ENCODE measurements at regions not wholly inside any gene's neighbourhood (a gene's known extent, or its start where the extent isn't known, plus 50 kb on each side); places are given as distances from the start of the nearest gene placed in this dataset.

- no peak for TF ChIP-seq CHD2 (IDR thresholded peaks at IDR 0.05; ENCODE audit: low read depth, low read length)
These were observed 231.3 kb upstream of the B3GAT1 start (continued) for GRCh38 chr11:134643115-134644012.

GRCh38 chr11:134642206-134642605, 230.2 kb upstream of the B3GAT1 start:
- no TSS peak for BruUV-seq (replicated peaks)
- no peak for ATAC-seq
- ChIA-PET POLR2A (no interaction called here), CTCF (ENCODE audit: low intra/inter-chr PET ratio) (no interaction called here)
- Histone ChIP-seq H3K27ac (ENCODE audit: extremely low read depth, low read depth, low read length) (no peak overlapping the region), H3K9me1 (ENCODE audit: control insufficient read depth, insufficient read depth, low read length) (no peaks in the 10 kb centered on the region), H3K4me1 (replicated peaks in 1 of 2; ENCODE audit: control insufficient read depth in 2 of 2, insufficient read depth in 2 of 2, low read length in 2 of 2) (no peaks in the 10 kb centered on the region), H3K36me3 (ENCODE audit: control insufficient read depth, insufficient read depth, low read length) (no peaks in the 10 kb centered on the region), H2AFZ (ENCODE audit: low read depth, low read length) (no peak overlapping the region), H3K4me2 (ENCODE audit: insufficient read depth, low read length) (no peak overlapping the region), H3K27me3 (ENCODE audit: control insufficient read depth in 2 of 2, insufficient read depth in 2 of 2, low read length in 2 of 2) (peaks cover 3 to 76% of the 10 kb centered on the region in 2 experiments; a peak in 4 of 5 replicates), H4K20me1 (replicated peaks; ENCODE audit: control insufficient read depth, insufficient read depth, low read length) (peaks cover 12% of the 10 kb centered on the region; the same call in 1 of the 2 replicates), H3K9ac (ENCODE audit: insufficient read depth in 1 of 2, low read depth in 2 of 2, low read length in 2 of 2) (no peak overlapping the region), H3K4me3 (no peak overlapping the region), H3K9me3 (replicated peaks; ENCODE audit: control insufficient read depth, insufficient read depth, low read depth, low read length) (no peaks in the 10 kb centered on the region), H3K79me2 (ENCODE audit: control insufficient read depth, insufficient read depth, low read length) (no peaks in the 10 kb centered on the region)
- TF ChIP-seq HINFP (tag; conservative IDR thresholded peaks at IDR 0.05; ENCODE audit: low read depth) (no peak), ZNF282 (CRISPR knock-in tag; IDR thresholded peaks at IDR 0.05) (no peak), ZNF431 (CRISPR knock-in tag; IDR thresholded peaks at IDR 0.05) (no peak), ZSCAN29 (IDR thresholded peaks at IDR 0.05) (no peak), RAD51 (IDR thresholded peaks at IDR 0.05; ENCODE audit: borderline replicate concordance, low read depth) (no peak)
- whole genome bisulfite sequencing (ENCODE audit: insufficient coverage, low coverage, missing lambda C conversion rate), result 0% methylated on average over 3 of the region's 3 CpGs
- intact Hi-C loops (cut with micrococcal nuclease) (no loop called here), in situ Hi-C loops (cut with MboI) (no loop called here)
- no peak for DNase-seq (ENCODE audit: extremely low read depth in 1 of 4, low spot score in 3 of 4)
- no peak for FAIRE-seq
